Activated CD4-positive, CD25-positive, alpha-beta regulatory T cell treated with anti-CD3 and anti-CD28 coated beads, Interleukin-2, amount 50 U/mL, for 72 hours (primary cell): ENCODE measurements at regions not wholly inside any gene's neighbourhood (a gene's known extent, or its start where the extent isn't known, plus 50 kb on each side); places are given as distances from the start of the nearest gene placed in this dataset.

Experiments used
- DNase-seq: peaks from one replicate; pipeline ENCODE4 v3.0.0; 2021

DNA sequence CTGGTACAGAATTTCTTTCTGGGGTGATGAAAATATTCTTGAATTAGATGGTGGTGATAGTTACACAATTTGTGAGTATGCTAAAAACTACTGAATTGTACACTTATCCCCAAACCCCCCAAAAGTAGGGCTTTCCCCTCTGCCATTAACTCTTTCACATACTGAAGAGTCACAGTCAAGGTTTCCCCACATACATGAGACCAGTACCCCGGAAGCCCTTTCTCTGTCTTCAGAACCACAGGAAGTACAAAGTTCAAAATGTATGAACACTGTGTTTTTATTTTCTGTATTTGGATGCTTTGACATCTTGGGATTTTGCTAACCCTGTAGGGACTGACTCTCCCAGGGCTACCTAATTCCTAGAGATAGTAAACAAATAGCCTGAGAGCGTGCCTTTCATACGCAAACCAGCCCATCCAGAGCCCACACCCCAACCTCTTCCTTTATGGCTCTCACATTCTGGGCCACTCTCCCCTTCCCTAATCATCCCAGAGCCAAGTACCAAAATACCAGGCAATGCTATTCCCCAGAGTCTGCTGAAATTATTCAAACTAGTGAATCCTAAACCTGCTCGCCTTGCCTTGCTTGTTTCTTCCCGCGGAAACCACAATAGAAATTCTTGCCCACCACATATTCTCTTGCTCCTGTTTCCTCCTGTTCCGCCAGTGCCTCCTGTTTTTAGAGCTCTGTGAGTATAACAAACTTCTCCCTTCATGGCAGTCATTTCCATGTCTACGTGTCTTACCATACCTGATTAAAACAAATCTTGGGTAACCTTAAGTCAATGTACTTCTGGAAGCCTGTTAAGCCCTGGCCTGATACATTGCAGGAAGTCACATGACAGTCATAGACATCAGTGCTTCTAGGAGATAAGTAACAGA lies 524.8 kb downstream of the FUT8 start:
- DNase-seq = no peak

DNA sequence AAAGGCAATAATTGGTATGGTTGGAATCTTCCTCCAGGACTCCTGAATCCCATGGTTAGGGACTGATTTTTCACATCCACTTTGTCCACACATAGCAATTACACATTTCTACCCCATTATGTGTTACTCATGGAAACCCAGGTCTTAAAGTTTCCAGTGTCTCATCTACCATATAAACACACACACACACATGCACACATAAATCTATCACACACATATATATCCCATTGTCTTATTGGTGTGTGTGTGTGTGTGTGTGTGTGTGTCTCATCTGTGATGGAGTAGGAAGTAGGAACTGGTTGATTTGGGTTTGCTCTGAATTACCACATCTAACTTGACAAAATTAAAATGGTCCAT lies 525.4 kb downstream of the FUT8 start:
- DNase-seq = no peak

DNA sequence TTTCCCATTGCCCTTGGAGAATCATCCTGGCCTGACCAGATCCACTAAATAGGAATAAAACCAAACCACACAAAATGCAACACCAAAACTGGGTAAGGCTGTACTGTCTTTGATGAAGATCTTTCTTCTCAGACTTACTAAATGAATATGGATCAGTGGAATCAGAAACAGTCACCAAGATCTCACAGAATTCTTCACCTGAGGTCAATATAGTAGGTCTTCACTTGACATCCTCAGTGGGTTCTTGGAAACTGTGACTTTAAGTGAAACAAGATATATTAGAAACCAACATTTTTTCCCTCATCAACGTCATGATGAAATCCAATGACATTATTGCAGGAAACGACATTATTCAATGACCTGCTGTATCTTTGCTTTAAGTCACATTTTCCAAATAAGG lies 526.2 kb downstream of the FUT8 start:
- DNase-seq = no peak

DNA sequence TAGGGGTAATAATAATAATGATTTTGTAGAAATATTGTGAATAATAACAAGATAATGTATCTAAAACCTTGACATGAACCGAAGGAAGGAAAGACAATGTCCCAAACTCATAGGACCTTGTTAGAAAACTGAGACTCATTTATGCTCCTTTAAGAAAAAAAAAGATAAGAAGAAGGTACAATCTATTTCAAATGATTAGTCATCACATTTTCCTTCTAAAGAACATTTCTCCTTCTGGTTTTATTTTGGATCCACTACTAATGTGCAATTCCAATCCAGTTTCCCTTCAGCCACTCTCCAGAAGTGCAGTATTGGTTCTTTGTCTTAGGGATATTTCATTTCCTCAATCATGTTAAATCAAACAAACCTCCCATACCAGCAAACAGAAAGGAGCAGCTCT lies 526.7 kb downstream of the FUT8 start:
- no peak for DNase-seq

DNA sequence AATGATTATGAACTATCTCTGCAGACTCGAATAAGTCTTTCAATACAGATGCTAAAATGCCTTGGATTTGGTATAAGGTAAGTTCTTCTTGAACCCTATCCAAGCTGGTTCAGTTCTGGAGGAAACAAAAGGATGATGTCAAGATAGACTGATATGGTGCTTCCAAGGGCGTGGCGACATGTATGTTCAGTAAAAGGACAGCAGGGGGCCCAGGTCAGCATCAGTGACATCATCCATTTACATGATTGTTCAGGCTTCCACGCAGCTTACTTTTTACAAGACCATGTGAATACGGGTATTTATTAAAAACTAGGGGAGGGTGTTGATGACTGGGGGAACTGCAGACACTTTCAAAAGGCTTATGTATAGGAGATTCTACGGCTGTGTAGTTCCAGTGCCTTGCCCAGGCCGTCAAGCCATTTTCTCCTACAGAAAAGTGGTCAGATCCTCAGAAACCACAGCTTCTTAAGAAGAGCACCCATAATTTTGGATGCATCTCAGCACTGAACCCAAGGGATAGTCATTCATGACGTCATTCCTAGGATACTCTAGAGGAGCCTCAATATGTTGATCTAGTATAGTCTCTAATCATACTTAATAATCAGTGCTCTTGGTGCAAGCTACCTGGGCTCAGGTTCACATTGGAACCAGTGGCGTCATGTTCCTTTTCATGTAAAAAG lies 527.7 kb downstream of the FUT8 start:
- DNase-seq = no peak

DNA sequence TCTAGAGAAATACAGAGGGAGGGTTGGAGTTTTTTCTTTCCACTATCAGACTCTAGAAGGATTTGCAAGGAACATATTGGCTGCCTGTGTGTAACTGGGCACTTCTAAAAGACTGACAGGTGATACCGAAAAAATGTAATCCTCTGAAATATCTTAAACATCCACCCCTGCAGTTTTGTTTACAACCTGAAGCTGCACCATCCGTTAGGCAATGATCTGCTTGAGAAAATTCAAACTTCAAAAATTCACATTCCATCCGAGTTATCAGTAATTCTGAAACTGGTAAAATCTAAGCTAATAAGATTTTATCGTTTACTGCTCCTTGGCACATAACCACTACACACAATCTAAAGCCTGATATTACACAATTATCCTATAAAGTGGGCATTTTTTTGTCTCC lies 528.6 kb downstream of the FUT8 start:
- DNase-seq = no peak

DNA sequence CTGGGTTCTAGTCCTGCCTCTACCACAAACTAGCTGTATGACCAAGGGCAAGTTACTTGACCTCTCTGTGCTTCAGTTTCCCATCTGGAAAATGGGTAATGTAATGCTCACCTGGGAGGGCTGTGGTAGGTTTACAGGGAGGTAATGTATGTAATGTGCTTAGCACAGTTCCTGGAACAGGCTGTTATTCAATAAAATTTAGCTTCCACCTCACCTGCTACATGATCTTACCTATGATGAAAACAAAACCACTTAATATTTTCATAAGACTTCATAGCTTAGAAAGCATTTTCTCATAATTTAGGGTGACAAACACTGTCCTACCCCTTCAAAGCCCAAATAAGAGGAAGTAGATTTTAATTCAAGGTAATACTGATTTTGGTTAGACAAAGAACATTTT lies 530.6 kb downstream of the FUT8 start:
- DNase-seq = no peak

DNA sequence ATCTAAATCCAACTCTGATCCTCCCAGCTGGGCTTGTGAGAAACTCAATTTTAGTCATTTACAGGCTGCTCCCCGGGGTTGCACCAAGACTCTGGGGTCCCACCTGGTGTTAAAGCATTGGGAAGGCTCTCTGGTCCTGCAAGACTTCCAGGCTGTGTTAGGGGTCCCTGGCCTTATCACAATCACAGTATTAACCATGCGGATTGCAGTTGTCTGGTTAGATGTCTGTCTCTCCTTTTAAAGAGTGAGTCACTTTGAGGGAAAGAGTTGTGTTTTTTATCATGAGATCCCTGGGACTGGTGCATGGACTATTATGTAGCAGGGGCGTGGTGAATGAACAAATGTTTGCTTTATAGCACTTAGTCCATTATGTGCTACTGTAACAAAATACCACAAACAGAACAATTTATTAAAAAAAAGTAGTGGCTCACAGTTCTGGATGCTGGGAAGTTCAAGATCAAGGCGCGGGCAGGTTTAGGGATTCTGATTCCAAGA lies 531.4 kb downstream of the FUT8 start:
- DNase-seq = no peak

DNA sequence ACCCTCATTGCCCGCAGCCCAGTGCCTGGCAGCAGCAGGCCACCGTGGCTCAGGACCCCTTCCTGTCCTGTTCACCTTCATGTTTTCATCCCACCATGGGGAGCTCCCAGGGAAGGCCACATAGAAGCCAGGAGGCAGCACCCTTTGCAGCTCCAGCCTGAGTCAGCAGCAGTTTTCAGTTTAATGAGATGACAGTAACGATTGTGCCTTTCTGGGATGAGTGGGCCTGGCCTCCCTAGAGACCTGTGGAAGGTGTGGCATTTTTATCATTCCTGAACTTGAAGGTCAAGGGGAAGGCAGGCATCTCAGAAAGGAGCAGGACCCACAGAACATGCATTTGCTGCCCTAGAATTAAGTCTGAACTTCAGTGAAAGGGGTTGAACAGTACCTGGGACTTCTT lies 532.8 kb downstream of the FUT8 start:
- no peak for DNase-seq

DNA sequence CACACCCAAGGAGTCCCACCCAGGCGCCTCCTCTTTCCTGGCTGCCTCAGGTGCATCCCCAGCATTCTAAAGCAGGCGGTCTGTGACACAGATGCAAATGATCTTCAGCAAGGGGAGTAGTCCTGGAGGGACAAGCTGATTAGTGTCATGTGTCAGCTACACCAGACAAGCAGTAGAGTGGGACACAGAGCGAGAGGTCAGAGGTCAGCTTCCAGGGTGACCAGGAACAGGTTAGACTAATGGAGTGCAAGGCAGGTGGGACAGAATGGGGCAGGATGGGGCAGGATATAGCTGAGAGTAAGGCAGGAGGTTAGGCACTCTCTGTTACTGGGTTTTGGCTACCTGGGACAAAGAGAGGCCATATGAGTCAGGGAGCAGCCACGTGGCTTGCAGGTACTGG lies 534.0 kb downstream of the FUT8 start:
- DNase-seq = no peak

DNA sequence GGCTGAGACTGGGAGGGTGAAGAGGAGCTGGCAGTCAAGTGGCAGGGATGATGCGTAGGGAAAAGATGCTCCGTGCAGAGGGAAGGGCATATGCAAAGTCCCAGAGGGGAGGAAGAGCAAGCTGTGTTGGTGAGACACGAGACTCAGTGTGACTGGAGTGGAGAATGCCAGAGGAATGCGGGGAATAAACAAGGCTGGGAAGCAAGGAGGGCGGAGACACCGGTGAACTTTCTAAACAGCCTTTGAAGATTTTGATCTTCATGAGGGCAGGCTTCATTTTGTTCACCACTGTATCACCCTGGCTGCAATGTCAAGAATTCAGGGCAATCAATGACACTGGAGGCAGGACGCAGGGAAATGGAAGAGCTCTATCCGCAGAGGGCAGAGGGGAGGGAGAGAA lies 535.8 kb downstream of the FUT8 start:
- DNase-seq = no peak

DNA sequence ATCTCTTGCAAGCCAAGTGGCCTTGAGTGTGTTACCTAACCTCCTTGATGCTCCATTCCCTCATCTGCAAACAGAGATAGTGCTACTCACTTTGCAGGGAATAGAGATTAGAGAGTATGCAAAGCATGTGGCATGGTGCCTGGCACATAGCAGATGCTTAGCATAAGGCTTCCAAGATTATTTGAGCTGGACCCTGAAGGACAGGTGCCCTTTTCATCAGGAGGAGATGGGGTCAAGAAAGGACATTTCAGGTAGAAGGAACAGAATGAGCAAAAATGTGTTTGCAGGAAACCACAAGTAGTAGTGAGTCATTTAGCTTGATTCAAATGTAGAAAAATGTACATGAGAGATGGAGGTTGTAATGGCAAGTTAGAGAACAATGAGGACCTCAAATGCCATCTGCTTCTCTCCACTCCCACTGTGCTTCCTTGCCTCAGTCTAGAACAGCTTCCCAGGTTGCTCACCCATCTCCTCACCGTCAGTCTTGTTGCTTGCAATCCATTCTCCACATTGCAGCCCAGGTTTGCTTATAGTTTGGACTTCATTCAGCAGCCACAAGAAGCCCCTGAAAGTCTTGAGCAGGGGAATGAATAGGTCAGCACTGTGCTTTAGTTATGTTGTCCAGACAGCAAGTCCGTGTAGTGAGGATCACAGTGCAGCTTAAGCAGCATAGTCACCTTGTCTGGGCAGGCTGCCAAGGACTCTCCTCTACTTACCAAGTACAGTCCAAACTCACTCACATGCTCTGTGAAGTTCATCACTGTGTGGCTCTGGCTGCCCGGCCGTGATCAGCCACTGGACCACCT lies 536.3 kb upstream of the CCDC196 start:
- peak; percentile 56 for DNase-seq

DNA sequence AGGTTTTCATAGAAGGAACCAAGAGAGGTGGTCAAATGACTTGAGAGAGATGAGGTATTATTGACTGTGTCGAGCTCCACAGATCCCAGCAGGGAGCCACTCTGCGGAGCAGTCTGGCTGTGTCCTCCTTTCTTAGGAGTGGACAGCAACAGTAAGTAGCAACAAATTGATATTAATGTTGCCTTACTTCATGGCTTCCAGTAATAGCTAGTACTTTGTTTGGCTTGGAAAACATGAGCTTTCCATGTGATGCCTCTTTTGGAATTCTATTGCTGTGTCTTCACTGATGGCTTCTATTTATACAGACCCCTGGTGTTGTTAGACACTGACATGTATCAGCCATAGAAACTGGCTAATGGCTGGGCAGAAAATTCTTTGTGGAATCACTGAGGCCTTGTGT lies 531.2 kb upstream of the CCDC196 start:
- DNase-seq = no peak

DNA sequence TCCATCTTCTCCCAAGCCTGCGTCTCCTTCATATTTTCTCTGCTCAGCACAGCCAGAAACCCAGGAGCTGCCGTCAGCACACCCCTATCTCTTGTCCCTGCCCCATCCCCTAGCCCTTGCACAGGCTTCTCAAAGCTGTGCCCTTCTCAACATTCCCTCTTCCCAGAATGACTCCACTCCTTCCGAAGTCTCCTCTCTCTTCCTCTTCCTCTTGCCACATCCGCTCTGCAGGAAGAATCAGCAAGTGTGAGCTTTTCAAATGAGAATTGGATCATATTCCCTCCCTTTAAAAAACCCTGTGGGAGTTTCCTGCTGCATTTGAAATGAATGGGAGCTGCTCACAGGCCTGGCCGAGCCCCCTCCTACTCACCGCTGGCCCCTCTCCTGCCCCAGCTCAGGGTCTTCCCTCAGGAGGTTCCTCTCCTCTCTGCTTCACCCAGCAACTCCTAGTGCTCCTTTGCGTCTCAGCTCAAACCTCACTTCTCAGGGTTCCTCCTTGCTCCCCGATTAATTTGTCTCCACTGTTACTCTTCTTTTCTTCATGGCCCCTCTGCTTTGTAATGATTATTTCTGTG lies 528.5 kb upstream of the CCDC196 start:
- no peak for DNase-seq

DNA sequence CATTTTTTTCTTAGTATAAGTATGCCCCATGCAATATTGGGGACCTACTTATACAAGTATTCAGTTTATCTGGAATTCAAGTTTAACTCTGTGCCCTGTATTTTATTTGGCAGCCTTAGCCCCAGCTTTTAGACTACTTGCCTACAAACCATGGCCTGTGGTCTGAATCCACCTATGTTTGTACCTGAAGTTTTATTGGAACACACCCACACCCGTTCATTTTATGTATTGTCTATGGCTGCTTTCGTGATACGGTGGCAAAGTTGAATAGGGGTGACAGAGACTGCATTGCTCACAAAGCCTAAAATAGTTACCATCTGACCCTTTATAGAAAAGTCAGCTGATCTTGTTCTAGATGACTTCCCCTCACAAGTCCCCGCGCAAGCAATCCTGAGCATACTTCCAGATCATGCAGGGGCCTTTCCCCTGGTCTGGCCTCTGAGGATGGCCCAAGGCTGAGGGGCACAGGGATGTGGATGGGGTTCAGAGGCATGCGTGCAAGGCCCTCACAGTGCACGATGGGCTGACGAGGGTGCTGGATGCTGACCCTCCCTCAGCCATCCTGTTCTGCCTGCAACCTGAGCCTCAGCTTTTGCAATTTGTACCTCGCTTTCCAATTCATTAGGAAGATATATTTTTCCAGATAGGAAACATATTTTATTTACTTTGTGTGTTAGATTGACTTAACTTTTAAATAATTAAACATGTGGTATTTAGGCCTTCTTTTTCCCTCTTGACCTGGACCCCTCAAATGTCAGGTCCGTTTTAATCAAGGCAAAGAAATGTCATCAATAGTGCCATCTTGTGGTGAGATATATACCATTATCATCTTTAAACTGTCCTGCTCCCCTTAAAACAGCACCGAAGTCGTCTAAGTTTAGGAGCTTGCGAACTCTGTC lies 527.3 kb upstream of the CCDC196 start:
- DNase-seq = no peak

DNA sequence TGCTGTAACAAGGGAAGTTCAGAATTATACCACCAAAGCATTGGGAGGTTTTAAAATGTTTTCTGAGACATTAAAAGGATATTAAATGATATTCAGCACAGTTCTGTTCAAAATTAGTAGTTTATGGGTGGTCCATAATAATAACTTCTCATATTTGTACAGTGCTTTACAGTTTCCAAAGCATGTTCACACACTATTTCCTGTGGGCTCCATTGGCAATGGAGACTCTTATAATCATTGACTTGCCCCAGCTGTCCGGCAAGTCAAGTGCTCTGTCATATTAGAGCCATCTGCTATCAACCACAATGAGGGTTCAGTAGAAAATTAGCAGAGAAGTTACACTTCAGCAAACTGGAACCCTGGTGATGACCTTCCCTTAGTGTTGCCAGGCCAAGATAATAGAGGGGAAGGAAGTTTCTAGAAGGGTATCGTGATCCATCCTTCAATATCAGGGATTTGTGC lies 526.6 kb upstream of the CCDC196 start:
- DNase-seq = no peak

DNA sequence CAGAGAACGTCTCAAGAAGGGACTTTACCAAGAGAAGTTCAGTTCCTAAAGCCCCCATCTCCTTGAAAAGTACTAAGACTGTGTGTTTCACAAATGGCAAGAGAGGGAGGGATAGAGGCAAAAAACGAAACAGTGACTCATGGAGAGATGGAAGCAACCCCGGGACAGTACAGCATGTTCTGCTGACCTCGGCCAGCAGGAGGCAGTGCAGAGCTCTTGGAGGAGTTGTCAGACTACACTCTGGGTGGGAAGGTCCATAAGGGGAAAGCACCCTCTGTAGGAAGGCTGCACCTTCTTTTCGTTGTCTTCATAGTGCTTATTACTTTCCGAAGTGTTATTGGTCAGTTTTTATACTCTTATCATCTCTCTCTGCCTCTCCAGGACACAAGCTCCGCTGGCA lies 525.2 kb upstream of the CCDC196 start:
- peak; percentile 82 for DNase-seq

DNA sequence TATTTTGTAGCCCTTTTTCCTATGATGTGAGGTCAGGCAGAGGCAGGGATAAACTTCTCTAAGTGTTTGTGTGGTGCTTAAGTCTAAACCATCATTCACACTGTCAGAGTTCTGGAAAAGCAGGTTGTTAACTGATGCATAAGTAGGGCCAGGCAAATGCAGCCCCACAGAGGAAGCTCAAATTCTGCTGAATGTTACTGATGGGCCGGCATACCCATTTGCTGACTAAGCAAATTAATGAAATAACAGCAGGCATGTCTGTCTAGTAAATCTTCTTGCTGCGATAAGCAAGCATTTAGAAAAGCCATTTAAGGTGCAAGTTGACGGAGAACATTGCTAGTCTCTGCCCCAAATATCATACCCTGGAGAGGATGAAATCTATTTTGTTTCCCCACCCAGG lies 523.2 kb upstream of the CCDC196 start:
- no peak for DNase-seq

DNA sequence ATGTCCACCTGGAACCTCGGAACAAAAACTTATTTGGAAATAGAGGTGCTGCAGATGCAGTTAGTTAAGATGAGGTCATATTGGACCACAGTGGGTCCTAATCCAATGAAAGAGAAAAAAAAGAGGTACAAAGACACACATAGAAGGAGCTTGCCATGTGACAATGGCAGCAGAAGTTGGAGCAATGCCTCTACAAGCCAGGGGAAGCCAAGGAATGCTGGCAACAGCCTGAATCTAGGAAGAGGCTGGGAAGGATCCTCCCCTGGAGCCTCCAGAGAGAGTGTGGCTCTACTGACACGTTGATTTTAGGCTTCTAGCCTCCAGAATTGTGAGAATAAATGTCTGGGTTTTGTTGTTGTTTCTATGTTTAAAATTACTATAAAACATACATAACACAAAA lies 521.8 kb upstream of the CCDC196 start:
- DNase-seq = no peak

DNA sequence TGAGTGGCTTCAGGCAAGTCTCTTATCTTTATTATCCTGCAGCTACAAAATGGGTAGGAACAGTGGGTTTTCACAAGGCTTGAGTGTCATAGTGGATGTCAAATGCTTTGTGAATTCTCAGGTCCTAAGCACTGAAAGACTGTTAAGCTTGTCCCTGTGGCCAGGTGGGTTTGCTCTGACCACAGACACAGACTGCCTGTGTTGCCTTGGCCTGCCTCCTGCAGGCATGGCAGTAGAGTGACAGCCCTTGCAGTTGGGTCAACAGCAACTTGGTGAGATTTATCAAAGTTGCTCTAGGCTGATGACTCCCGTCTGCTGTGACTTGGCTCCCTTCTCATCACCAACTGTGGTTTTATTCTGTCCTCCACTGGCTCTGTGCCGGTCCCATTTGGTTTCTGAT lies 520.0 kb upstream of the CCDC196 start:
- no peak for DNase-seq

DNA sequence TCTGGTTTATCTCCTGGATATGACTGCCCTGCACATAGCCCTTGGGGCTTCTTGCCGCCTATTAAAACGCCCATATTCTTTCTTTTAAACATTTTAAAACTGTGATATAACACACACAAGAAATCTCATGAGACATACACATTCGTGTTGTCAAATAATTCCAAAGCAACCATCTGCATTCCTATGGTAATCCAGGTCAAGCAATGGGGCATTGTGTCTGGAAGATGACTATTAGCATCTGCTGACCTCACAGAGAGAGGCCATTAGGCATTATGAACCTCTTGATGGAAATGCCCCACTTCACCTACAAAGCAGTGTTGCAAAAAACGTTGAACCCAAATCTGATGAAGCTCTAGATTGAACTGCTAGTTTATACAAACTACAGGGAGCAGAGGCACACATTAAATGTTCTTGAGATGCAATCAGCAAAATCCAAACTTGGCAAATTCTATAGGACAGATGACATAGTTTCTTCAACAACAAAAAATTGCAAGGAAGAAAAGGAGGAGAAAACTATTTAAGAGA lies 513.8 kb upstream of the CCDC196 start:
- DNase-seq = no peak

DNA sequence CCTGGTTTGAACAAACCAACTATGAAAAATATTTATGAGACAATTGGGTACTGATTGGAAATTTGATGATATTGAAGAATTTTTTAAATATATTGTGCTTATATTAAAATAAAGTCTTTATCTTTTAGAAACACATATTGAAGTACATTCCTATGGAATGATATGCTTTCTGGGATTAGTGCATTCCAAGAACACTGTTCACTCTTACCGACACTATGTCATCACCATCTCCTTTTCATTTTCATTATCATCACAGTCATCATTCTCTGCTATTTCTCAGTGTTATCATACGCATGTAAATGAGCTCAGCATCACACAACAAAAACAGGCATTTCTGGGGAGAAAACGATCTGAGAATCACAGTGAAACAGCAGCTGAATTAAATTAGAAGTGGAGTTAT lies 513.3 kb upstream of the CCDC196 start:
- no peak for DNase-seq
